ENCODE measurements at regions not wholly inside any gene's neighbourhood (a gene's known extent, or its start where the extent isn't known, plus 50 kb on each side); places are given as distances from the start of the nearest gene placed in this dataset.

DNA sequence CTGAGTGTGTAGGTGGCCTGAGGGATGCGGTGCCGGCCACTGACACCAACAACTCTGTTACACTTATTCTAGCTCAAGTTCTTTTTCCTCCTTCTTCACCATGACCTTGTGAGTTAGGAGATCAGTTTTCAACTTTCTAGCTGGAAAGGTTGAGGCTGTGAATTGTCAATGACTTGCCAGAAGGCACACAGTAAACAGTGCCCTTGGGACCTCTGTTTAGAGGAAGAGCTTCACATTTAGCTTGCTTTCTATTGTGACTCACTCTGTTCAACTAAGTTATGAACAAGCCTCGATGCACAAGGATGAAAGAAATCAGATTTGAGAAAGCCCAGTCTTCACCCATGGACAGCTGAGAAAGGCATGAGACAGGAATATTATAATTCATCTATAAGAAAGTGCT lies 455.6 kb downstream of the MAFB start:
- Histone ChIP-seq H3K4me2 (ENCODE audit: low read depth, low read length, poor library complexity, severe bottlenecking) (no peak overlapping the region), H3K9me2 (replicated peaks; ENCODE audit: insufficient read depth, low read length) (no peaks in the 10 kb centered on the region), H3K27me3 (ENCODE audit: low read length) (no peaks in the 10 kb centered on the region), H3F3A (ENCODE audit: insufficient read depth) (no peaks in the 10 kb centered on the region), H4K20me1 (ENCODE audit: low read depth, low read length) (no peaks in the 10 kb centered on the region), H3K9me3 (ENCODE audit: insufficient read depth, low read length) (no peaks in the 10 kb centered on the region), H3K4me3 (ENCODE audit: insufficient read depth, low read length, poor library complexity, severe bottlenecking) (no peak overlapping the region), H3K9ac (ENCODE audit: low read length) (no peak overlapping the region), H2AFZ (ENCODE audit: low read depth, low read length, severe bottlenecking) (no peak overlapping the region), H3K27ac (ENCODE audit: low read depth, low read length) (no peak overlapping the region), H3K36me3 (ENCODE audit: low read length) (no peaks in the 10 kb centered on the region), H3K79me2 (ENCODE audit: insufficient read depth, low read length) (no peaks in the 10 kb centered on the region)
- TF ChIP-seq EZH2phosphoT487 (conservative IDR thresholded peaks at IDR 0.05; ENCODE audit: low read length): no peak
- TF ChIP-seq, protein P1, sequence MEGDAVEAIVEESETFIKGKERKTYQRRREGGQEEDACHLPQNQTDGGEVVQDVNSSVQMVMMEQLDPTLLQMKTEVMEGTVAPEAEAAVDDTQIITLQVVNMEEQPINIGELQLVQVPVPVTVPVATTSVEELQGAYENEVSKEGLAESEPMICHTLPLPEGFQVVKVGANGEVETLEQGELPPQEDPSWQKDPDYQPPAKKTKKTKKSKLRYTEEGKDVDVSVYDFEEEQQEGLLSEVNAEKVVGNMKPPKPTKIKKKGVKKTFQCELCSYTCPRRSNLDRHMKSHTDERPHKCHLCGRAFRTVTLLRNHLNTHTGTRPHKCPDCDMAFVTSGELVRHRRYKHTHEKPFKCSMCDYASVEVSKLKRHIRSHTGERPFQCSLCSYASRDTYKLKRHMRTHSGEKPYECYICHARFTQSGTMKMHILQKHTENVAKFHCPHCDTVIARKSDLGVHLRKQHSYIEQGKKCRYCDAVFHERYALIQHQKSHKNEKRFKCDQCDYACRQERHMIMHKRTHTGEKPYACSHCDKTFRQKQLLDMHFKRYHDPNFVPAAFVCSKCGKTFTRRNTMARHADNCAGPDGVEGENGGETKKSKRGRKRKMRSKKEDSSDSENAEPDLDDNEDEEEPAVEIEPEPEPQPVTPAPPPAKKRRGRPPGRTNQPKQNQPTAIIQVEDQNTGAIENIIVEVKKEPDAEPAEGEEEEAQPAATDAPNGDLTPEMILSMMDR (IDR thresholded peaks at IDR 0.05; ENCODE audit: insufficient read depth, low read length, poor library complexity, severe bottlenecking): no peak

DNA sequence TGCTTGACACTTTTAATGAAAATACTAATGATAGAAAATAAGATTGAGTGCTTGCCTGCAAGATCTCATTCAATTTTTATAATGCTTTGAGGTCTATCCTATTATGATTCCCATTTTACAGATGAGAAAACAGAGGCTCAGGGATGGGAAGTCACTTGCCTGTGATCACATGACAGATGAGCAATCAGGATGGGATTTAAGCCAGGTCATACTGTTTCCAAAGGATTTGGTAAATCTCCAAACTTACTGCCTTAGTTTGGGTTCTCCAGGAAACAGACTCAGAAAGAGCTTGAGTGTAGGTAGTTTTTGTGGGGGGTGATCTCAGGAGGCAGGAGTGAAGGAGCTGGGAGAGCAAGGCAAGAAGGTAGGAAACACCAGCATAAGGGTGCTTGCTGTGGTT lies 456.3 kb downstream of the MAFB start:
- no peak overlapping the region for H2AFZ ChIP-seq (ENCODE audit: low read depth, low read length, severe bottlenecking)
- no peak overlapping the region for H3K4me3 ChIP-seq (ENCODE audit: insufficient read depth, low read length, poor library complexity, severe bottlenecking)
- no peak overlapping the region for H3K27ac ChIP-seq (ENCODE audit: low read depth, low read length)
- no peaks in the 10 kb centered on the region for H4K20me1 ChIP-seq (ENCODE audit: low read depth, low read length)
- no peak overlapping the region for H3K4me2 ChIP-seq (ENCODE audit: low read depth, low read length, poor library complexity, severe bottlenecking)
- no peaks in the 10 kb centered on the region for H3K9me3 ChIP-seq (ENCODE audit: insufficient read depth, low read length)
- H3K79me2 ChIP-seq (ENCODE audit: insufficient read depth, low read length): no peaks in the 10 kb centered on the region
- H3K36me3 ChIP-seq (ENCODE audit: low read length): no peaks in the 10 kb centered on the region
- H3K9ac ChIP-seq (ENCODE audit: low read length): no peak overlapping the region
- H3K9me2 ChIP-seq (replicated peaks; ENCODE audit: insufficient read depth, low read length): no peaks in the 10 kb centered on the region
- TF ChIP-seq EZH2phosphoT487 (conservative IDR thresholded peaks at IDR 0.05; ENCODE audit: low read length): no peak
- TF ChIP-seq, protein P1 (IDR thresholded peaks at IDR 0.05; ENCODE audit: insufficient read depth, low read length, poor library complexity, severe bottlenecking): no peak
- no peaks in the 10 kb centered on the region for H3F3A ChIP-seq (ENCODE audit: insufficient read depth)
- no peaks in the 10 kb centered on the region for H3K27me3 ChIP-seq (ENCODE audit: low read length)

DNA sequence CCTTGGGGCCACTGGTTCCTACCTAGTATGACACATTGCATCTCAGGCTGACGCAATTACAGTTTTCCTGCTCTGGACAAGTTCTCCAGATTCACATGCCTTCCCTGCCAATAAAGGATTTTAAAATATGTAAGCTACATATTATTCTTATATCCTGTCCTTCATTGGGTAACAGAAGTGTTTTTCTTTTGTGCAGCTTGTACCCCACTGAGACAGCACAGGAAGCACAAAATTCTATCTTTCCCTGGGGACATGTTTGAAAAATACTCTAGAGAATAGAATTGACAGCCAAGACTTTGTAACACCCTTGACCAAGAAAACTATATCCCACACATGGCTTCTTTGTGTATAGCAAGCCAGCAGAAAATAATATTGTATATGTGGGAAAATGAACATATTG lies 456.8 kb downstream of the MAFB start:
- Histone ChIP-seq H3K79me2 (ENCODE audit: insufficient read depth, low read length) (no peaks in the 10 kb centered on the region), H3K9ac (ENCODE audit: low read length) (no peak overlapping the region), H3K4me2 (ENCODE audit: low read depth, low read length, poor library complexity, severe bottlenecking) (no peak overlapping the region), H3K4me3 (ENCODE audit: insufficient read depth, low read length, poor library complexity, severe bottlenecking) (no peak overlapping the region), H3F3A (ENCODE audit: insufficient read depth) (no peaks in the 10 kb centered on the region), H3K27ac (ENCODE audit: low read depth, low read length) (no peak overlapping the region), H3K9me3 (ENCODE audit: insufficient read depth, low read length) (no peaks in the 10 kb centered on the region), H2AFZ (ENCODE audit: low read depth, low read length, severe bottlenecking) (no peak overlapping the region), H3K9me2 (replicated peaks; ENCODE audit: insufficient read depth, low read length) (no peaks in the 10 kb centered on the region), H4K20me1 (ENCODE audit: low read depth, low read length) (no peaks in the 10 kb centered on the region), H3K36me3 (ENCODE audit: low read length) (no peaks in the 10 kb centered on the region), H3K27me3 (ENCODE audit: low read length) (no peaks in the 10 kb centered on the region)
- TF ChIP-seq EZH2phosphoT487 (conservative IDR thresholded peaks at IDR 0.05; ENCODE audit: low read length): no peak
- TF ChIP-seq, protein P1 (IDR thresholded peaks at IDR 0.05; ENCODE audit: insufficient read depth, low read length, poor library complexity, severe bottlenecking): no peak

Data from SU-DHL-6 (cell line).